SIG-M5 treated with dmso at 0.1 percent for 504 hours (cell line): ENCODE measurements at regions not wholly inside any gene's neighbourhood (a gene's known extent, or its start where the extent isn't known, plus 50 kb on each side); places are given as distances from the start of the nearest gene placed in this dataset.

Experiments
- DNase-seq: peaks from one replicate; lab custom pipeline; 2025; ENCODE audit not compliant: unreplicated experiment; lab: John Stamatoyannopoulos, UW

GRCh38 chr7:125406111-125406510, 476.5 kb upstream of the POT1 start:
- DNase-seq: no peak

- DNase-seq: no peak
Measured at GRCh38 chr7:125399408-125399807, 469.8 kb upstream of the POT1 start.

- no peak for DNase-seq
Measured at GRCh38 chr7:125396466-125397151, 467.0 kb upstream of the POT1 start.

GRCh38 chr7:125391921-125392320, 462.3 kb upstream of the POT1 start:
- no peak for DNase-seq

GRCh38 chr7:125390981-125391380, 461.4 kb upstream of the POT1 start:
- DNase-seq: no peak

- DNase-seq: no peak
Measured at GRCh38 chr7:125386211-125386610, 456.6 kb upstream of the POT1 start.

- DNase-seq: peak; percentile 2
Measured at GRCh38 chr7:125383324-125383723, 453.7 kb upstream of the POT1 start.

GRCh38 chr7:125382401-125382800, 452.8 kb upstream of the POT1 start:
- no peak for DNase-seq

GRCh38 chr7:125375942-125376341, 446.3 kb upstream of the POT1 start:
- no peak for DNase-seq

GRCh38 chr7:125370502-125370901, 440.9 kb upstream of the POT1 start:
- no peak for DNase-seq

- DNase-seq: no peak
Measured at GRCh38 chr7:125363873-125364272, 434.2 kb upstream of the POT1 start.

GRCh38 chr7:125358551-125359167, 429.0 kb upstream of the POT1 start:
- no peak for DNase-seq

- no peak for DNase-seq
Measured at GRCh38 chr7:125357676-125358455, 428.2 kb upstream of the POT1 start.

- DNase-seq: peak; percentile 43
Measured at GRCh38 chr7:125355899-125356298, 426.3 kb upstream of the POT1 start.

GRCh38 chr7:125347269-125347668, 417.6 kb upstream of the POT1 start:
- no peak for DNase-seq

- DNase-seq: no peak
Measured at GRCh38 chr7:125338110-125338509, 408.5 kb upstream of the POT1 start.

- DNase-seq: no peak
Measured at GRCh38 chr7:125336326-125336725, 406.7 kb upstream of the POT1 start.

GRCh38 chr7:125326666-125327255, 397.1 kb upstream of the POT1 start:
- no peak for DNase-seq

GRCh38 chr7:125316466-125316865, 386.8 kb upstream of the POT1 start:
- DNase-seq: peak; percentile 29

GRCh38 chr7:125299003-125299765, 369.6 kb upstream of the POT1 start:
- no peak for DNase-seq

- no peak for DNase-seq
Measured at GRCh38 chr7:125279961-125280360, 350.3 kb upstream of the POT1 start.
